GM19438 (cell line): ENCODE measurements at regions not wholly inside any gene's neighbourhood (a gene's known extent, or its start where the extent isn't known, plus 50 kb on each side); places are given as distances from the start of the nearest gene placed in this dataset.

Source experiments
- ATAC-seq: cut with Tn5 transposase; IDR thresholded peaks from one replicate; pipeline ENCODE4 v1.9.1; 2021; ENCODE audit warnings: low read depth; ENCODE audit not compliant: unreplicated experiment

DNA sequence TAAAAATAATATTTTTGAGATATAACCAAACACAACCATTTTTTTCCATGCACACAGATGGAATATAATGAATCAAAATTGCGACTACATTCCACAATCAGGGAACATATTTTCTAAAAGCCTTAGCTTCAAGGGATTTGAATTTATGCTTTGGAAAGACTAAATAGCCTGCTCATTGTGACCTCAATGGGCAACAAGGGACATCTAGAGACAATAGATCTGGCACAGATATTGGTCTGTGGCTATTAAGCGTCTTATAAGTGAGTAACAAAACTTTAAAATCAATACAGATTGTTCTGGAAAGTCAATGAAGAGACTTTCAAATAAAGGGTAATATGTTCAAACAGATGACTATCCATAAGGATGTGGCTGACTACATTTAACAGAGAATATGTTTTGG is 660.6 kb upstream of the ADGRL4 start:
- ATAC-seq: no peak

DNA sequence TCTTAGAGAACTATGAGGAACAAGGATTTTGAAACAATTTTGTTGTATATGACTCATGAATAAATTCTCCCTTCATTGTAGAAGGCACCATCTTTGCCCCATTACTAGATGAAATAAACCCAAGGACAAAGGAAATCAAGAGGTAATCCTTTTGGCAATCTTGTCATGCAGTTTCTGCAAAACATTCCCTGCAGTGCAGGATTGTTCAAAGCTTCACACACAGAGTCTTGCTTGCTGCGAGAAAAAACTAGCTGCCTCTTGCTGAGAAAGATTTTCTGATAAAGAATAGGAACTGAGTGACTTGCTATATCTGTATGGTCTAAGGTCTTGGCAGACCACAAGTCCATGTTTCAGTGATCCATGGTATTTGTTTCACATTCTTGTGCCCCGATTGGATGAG is 657.4 kb upstream of the ADGRL4 start:
- no peak for ATAC-seq

DNA sequence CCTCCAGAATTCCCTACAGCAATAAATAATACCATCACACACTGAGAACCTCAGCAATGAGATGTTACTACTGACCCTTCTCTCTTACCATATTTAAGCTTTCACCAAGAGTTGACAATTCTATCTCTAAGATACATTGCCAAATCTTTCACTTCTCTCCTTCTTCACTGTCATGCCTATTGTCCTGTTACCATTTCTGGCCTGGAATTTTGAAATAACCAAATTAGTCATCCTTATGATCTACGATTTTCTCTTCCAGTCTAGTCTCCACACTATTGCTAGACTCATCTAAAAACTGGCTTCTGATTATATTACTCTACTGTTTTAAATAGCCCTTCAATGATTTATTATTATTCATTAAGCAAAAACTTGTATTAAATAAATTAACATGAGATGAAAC is 656.1 kb upstream of the ADGRL4 start:
- ATAC-seq: no peak

DNA sequence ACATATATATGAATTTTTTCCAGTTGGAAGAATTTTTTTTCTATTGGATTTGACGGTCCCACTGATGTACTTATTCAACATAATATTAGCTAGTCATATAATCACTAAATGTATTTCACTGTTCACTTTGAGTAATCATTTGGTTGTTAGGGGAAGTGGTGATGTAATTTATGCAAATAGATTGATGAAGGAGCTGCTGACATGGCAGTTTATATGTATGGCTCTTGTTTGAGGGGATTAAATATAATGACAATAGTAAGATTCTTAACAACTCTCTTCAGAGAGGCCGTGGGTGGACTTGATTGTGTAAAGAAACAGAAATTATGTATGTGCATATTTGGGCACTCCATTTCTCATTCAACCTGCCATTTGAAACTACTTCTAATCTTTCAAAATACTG is 653.6 kb upstream of the ADGRL4 start:
- ATAC-seq: no peak

DNA sequence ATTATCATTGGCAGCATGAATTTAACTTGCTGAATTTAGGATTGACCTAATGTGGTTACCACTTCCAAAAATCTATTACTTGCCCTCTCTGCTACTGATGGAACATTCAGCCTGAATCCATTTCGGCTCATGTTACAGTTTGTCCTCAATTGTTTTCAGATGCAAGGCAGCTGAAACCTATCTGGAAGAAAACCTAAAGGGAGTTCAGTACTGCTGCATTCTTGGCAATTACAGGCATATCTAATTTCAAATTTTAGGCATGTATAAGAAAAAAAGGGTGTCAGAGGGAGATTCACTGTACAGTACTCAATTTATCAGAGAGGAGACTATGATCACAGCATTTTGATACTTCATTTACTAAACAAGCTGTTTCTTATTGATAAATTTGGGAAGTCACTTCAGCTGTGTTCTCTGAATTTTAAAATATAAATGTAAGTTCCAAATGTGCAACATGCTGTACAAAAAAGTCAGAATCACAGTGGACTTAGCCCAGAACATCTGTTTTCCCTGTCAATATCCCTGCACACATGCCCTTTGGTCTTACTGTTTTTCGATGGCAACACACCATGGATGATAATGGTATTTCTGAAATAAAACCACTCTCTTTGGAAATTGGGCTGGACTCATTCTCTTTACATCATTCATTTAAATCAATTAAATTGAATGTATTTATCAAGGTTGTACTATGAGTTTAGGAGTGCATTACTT is 651.6 kb upstream of the ADGRL4 start:
- ATAC-seq: no peak

DNA sequence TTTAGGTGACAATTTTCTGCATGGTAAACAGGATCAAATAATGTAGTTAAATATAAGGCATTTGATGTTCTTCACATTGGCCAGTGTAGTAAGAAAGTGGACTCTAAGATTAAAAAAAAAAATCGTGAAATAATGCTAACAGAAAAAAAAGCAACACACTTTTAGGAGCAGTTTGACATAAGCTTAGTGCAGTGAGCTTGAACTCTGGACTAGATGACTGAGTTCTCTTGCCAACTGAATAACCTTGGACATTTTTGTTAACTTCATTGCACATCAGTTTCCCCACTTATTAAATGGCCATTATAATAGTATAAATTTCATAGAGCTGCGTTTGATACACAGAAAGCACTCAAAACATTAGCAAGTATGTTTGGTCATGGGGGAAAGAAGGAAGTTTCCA is 649.3 kb upstream of the ADGRL4 start:
- ATAC-seq: no peak

DNA sequence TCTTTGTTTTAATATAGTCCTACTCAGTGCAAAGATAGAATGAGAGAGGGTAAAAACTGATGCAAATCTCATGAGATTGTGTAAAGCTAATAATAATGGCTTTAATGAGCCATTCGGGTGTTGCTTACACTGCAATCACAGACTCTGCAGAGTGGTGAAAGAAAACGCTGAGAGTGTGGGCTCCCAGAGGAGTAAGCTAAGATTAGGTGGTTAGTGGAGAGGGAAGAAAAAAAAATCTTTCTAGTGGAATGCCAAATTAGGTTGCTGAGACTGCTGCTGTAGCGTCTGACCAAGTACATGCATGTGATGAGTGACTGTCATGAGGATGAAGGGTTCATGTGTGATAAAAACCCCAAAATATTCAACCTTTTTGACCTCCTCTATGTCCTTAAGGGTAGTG is 645.9 kb upstream of the ADGRL4 start:
- no peak for ATAC-seq

DNA sequence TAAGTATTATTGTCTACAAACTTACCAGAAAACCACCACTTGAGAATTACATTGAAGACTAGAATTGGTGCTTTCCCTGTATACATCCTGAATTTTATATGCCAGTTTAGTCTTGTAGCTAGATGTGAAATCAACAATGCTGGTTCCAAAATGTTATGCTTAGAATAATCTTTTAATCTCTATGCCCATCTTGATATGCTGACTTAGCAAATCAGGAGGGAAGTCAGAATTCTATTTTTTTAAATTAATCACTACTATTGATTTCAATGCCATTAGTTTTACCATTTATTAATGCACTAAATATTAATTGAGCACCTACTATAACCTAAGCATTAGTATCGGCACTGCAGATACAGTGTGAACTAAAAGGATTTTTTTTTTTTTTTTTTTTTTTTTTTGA is 641.6 kb upstream of the ADGRL4 start:
- no peak for ATAC-seq

DNA sequence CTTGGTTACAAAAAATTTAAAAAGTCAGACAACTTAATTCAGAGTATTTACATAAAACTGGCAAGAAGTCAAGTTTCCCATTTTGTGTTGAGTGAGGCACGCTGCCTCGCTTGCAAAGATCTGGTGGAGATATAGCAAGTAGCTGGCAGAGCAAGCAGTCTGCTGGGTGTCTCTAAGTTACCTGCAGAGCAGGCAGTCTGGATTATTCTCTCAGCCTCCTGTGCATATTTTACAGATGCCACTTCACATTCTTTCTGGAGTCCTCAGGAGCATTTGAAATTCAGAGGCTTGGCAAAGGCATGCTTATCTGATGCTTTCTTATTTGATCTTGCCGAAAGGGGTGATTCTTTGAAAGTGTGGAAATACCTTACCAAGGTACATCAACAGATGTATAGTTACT is 640.4 kb upstream of the ADGRL4 start:
- no peak for ATAC-seq

DNA sequence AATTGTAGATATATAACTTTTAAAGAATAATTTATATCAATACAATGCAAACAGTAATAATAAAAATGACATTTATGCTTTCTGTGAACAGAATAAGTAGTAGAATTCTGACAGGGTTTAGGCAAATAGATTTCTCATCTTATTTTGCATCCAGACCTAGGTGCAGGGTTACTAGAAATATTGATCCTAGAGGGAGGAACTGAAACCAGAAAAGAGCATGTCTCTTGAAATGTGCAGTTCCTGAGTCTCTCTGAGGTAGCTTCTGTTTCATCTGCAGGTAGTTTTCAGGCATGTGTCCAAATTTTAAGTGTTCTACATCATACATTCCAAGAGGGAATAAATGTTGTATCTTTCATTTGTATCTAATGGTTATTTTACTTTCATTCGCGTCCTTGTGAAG is 631.9 kb upstream of the ADGRL4 start:
- peak; percentile 100 for ATAC-seq

DNA sequence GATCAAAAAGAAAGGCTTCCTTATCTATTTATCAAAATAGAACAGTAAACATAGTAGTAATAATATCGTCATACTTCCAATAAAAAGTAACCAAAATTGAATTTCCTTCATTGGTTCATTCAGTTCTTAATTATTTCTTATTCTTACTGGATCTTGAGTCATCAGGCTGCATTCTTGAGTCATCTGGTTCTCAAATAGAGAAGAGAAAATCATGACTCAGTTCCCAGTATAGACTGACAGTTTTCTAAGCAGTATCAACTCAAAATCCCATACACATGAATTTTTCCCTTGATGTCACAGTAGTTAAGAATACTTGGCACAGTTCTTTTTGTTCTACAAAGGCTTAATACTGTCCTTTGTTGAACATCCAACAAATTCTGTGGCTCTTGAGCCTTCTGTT is 626.9 kb upstream of the ADGRL4 start:
- ATAC-seq: no peak

DNA sequence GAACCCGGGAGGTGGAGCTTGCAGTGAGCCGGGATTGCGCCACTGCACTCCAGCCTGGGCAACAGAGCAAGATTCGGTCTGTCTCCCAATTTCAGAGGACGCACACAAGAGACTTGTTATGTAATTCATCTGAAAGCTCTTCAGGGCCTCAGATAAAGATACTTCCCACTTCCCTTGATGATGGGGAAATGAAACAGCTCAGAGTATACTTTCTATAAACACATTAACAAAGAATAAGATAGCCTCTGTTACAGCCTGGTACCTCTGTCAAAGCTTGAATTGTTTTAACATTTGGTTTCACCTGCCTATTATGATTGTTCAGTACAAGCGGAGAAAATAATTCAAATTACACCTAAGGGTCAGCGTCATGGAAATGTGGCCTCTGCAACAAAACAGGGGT is 622.9 kb upstream of the ADGRL4 start:
- ATAC-seq: no peak

DNA sequence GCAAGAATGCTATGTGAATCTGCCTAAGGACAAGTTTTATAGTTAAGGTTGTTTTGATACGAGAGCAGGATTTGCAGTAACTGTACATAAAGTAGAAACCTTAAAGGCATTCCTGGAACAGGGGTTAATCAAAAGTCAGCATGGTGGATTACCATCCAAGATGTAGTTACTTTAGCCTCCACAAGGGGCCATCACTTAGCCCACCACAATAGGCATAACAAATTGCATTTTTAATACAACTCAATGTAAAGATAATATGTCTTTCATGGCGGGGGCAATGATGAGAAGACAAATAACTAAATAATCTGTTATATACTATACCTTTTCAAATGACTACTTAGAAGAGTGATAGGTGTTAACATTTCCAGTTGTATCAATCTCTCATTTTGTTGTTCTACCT is 611.2 kb upstream of the ADGRL4 start:
- no peak for ATAC-seq

DNA sequence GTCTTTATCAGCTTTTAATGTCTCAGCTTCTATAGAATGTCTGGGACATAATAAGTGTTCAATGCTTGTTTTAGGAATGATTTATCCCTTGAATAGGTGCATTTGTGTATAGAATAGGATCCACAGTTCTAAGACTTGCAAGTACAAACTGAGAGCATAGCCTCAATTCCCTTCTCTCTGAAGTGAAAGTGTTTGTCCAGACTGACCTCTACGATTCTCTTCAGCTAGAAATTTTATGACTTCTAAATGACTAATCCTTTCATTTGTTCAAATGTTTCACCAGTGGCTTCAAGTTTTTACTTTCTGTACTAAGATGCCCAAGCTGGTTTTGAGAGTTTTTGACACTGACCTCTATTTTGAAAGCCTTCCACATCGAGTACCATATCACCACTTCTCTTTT is 608.2 kb upstream of the ADGRL4 start:
- no peak for ATAC-seq

DNA sequence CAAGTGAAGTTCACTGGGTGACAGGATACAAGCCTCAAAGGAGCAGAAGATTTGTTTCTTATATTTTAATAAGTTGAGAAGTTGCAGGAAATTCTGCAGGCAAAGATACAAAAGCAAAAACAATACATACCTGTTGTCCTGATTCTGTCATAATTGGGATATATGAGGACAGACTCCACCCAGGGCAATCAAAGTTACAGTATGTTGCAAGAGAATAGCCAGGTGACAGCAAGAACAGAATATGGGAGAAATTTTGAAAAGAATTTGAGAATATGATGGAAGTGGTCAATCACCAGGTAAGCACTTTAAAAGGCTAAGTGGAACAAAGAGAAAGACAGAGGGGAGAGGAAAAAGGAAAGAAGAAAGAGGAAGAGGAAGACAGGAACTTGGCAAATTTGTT is 607.6 kb upstream of the ADGRL4 start:
- no peak for ATAC-seq

DNA sequence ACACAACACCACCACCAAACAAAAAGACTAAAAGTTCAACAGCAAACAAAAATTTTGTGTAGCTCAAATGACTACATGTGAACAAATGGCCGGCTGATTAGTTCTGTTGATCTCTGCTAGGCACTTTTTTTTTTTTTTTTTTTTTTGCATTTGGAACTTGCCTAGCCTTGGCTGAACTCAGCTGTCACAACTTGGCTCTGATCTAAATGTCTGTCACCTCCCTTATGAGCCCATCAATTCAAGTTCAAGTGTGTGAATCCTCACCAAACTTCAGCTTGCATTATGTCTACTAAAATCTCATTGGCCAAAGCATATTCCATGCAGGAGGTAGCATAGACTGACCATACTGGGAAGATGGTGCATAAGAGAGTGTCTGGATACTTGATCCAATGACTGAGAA is 606.5 kb upstream of the ADGRL4 start:
- no peak for ATAC-seq

DNA sequence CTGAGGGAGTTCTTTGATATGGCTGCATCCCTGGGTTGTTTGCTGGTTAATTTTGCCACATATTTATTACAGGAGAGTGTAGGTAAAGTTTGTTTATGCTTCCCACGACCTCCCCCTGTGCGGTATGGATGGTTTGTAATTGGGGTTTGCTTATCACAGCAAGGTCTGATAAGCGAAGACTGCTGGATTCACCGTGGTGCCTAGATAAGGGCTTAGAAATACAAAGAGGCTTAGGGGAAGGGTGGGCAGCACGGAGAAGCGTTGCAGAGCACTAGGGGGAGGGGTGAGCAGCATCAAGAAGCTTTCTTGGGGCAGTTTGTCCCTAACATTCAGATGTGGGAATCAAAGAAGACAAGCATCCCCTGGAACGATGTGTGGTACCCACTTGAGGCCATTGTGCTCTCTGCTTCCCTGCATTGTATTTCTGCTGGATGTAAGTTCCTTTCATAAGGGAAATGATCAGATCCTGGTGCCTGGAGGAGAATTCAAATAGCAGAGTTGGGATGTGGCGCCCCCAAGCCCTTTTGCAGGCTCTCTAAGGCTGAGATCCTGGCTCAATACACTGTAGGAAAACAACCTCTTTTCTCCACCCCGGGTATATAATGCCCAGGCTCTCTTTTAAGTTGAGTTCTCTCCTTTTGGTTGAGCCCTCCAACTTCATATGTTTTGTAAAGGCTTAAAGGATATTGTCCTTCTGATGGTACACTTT is 598.1 kb upstream of the ADGRL4 start:
- ATAC-seq: no peak

DNA sequence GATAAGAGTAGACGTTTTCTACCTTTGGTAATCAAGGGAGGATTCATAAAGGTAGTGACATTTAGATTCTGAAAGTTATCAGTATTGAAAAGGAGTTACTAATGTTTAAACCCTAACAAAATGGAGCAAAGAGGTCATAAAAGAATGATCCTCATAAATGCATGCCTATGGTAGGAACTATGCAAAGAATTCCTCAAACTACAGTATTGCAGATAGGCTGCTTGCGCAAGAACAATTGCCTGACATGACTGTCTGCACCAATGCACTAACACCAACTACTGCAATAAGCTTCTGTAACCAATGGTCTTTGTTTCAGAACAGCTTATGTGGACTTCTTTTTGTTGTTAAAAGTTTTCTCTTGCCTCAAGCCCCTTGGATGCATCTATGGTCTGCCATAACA is 597.3 kb upstream of the ADGRL4 start:
- ATAC-seq: no peak

DNA sequence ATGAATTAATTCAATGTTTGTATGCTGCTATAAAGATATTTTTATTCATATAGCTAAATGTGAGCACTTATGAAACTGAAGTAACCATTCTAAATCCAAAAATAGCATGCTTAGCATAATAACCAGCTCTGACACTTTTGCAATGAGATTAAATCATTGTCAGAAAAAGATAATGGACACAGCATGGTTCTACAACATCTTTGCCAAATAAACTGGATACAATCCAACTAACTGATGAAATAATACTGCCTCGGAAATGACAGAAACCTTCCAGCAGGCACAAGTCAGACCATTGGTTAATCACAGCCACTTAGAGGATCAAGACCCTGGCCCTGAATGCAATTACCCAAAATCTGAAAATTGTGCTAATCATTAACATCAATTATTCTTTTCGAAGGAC is 592.7 kb upstream of the ADGRL4 start:
- no peak for ATAC-seq

DNA sequence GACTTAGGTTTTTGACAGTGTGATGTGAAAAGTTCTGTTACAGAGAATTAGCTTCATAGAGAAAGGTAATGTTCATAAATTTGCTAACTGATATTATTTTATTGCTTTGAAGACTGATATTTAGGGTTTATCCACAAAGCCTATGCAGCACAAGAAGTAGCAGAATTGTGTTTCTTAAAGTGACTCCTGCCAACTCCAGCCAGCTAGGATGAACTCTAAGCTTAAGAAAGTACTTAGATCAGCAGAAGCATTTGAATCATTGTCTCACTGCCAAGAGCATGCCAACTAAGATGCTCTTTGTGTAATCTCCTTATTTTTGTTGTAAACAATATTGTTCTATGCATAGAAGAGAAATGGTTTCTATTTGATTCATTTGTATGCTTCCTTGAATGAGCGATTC is 589.4 kb upstream of the ADGRL4 start:
- no peak for ATAC-seq

DNA sequence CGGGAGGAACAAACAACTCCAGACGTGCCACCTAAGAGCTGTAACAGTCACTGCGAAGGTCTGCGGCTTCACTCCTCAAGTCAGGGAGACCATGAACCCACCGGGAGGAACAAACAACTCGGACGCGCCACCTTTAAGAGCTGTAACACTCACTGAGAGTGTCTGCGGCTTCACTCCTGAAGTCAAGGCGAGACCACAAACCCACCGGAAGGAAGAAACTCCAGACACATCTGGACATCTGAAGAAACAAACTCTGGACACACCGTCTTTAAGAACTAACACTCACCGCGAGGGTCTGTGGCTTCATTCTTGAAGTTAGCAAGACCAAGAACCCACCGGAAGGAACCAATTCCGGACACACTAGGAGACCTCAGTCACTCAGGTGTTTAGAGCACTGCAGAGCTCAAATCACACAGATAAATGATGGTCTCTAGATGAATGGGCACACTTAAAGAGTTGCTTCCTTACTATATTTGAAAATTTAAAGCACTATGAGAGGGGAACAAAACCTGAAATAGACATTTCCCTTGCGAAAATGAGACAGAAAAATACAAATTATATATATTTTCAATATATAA is 587.7 kb upstream of the ADGRL4 start:
- ATAC-seq: no peak

DNA sequence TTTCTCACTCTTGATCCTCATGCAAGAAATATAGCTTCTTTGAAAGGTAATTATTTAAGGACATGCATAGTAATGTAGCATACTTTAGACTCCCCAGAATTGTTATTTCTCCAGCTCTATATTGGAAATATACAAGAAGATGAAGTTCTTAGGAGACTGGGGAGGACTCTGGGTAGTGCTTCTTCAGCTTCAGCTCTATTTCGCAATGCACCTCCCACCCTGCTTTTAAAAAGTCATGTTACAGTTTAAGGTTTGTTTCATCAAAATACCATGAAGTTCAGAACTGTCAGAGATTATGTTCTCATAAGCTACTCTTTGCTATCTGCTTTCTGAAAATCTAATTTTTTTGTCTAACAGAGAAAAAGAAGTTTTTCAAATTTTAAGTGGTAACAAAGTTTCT is 586.2 kb upstream of the ADGRL4 start:
- ATAC-seq: no peak
